ENCODE measurements at regions not wholly inside any gene's neighbourhood (a gene's known extent, or its start where the extent isn't known, plus 50 kb on each side); places are given as distances from the start of the nearest gene placed in this dataset.

DNA sequence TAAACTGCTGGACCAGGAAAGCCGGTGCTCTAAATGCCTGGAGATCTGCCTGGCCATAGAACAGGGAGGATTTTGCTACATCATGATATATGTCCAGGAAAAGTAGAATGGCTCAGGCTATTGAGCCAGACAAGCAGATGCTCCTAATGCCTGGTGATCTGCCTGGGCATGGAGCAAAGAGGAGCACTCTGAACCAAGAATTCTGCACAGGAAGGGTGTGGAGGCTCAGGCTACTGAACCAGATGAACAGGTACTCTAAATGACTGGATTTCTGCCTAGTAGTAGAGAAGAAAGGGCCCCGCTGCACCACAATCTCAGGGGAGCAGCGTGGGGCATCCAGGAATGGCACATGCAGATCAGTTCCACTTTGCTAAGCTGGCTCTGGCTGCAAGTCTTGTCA is 607.9 kb downstream of the ANKRD50 start:
- peaks cover 3% of the 10 kb centered on the region for H3K9me1 ChIP-seq (ENCODE audit: control insufficient read depth, extremely low read depth, insufficient read depth, low read length)
- dilution Hi-C loops (cut with MboI; ENCODE audit: extremely low pct_ligation_motif_present, low sequenced_read_pairs): no loop called here
- H3K79me2 ChIP-seq (ENCODE audit: control insufficient read depth, insufficient read depth, low read length): no peaks in the 10 kb centered on the region
- no peaks in the 10 kb centered on the region for H3K27me3 ChIP-seq (ENCODE audit: control insufficient read depth, extremely low read depth, insufficient read depth, low read length)
- peak; percentile 48 for FAIRE-seq
- no peak overlapping the region for H3K9ac ChIP-seq (ENCODE audit: control insufficient read depth, extremely low read depth, insufficient read depth, low read length)
- H3K27ac ChIP-seq (ENCODE audit: control insufficient read depth, insufficient read depth, low read length): peak overlapping the region; percentile 31
- no peaks in the 10 kb centered on the region for H3K36me3 ChIP-seq (ENCODE audit: control insufficient read depth in 2 of 2, extremely low read depth in 1 of 2, insufficient read depth in 2 of 2, low read length in 2 of 2)
- H2AFZ ChIP-seq (ENCODE audit: control insufficient read depth, low read length): peak overlapping the region; percentile 51
- TF ChIP-seq, protein P1, sequence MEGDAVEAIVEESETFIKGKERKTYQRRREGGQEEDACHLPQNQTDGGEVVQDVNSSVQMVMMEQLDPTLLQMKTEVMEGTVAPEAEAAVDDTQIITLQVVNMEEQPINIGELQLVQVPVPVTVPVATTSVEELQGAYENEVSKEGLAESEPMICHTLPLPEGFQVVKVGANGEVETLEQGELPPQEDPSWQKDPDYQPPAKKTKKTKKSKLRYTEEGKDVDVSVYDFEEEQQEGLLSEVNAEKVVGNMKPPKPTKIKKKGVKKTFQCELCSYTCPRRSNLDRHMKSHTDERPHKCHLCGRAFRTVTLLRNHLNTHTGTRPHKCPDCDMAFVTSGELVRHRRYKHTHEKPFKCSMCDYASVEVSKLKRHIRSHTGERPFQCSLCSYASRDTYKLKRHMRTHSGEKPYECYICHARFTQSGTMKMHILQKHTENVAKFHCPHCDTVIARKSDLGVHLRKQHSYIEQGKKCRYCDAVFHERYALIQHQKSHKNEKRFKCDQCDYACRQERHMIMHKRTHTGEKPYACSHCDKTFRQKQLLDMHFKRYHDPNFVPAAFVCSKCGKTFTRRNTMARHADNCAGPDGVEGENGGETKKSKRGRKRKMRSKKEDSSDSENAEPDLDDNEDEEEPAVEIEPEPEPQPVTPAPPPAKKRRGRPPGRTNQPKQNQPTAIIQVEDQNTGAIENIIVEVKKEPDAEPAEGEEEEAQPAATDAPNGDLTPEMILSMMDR (optimal IDR thresholded peaks at IDR 0.05 in 1 of 3, IDR thresholded peaks at IDR 0.05 in 1 of 3, conservative IDR thresholded peaks at IDR 0.05 in 1 of 3; ENCODE audit: extremely low read depth in 1 of 3, insufficient read depth in 2 of 3, low read length in 3 of 3): no peak
- TF ChIP-seq EZH2 (IDR thresholded peaks at IDR 0.05; ENCODE audit: low read length): no peak
- no peaks in the 10 kb centered on the region for H4K20me1 ChIP-seq (ENCODE audit: control insufficient read depth, extremely low read depth, insufficient read depth, low read length)
- peak; percentile 11 for DNase-seq (ENCODE audit: low read depth, low spot score)
- peak overlapping the region; percentile 61 for H3K4me2 ChIP-seq (ENCODE audit: control insufficient read depth, extremely low read depth, insufficient read depth, low read depth, low read length)
- H3K9me3 ChIP-seq (ENCODE audit: control insufficient read depth, low read depth, low read length): no peaks in the 10 kb centered on the region
- H3K4me1 ChIP-seq (ENCODE audit: control insufficient read depth, extremely low read depth, insufficient read depth, low read length): peaks cover 14% of the 10 kb centered on the region
- H3K4me3 ChIP-seq (ENCODE audit: control insufficient read depth in 2 of 3, extremely low read depth in 1 of 3, insufficient read depth in 2 of 3, low read depth in 1 of 3, low read length in 3 of 3): peak overlapping the region in 1 of 3 experiments; percentile 2

DNA sequence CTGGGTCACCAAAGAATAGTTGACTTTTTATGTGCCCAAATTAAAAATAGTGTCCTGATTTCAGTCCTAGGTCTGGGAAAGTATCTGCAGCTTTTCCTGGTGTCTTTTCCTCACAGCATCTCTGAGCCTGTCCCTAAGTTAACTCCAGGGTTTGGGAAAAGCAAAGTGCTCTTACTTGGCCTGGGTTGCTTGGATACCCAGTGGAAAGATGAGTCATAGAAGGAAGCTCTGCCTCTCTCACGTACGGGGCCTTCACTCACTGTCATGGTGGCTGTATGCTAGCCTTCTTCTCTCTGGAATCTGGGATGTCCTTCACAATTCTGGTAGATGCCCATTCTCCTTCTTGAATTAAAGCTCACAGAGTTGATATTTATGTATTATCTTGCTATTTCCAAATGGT is 607.3 kb downstream of the ANKRD50 start:
- dilution Hi-C loops (cut with MboI; ENCODE audit: extremely low pct_ligation_motif_present, low sequenced_read_pairs): no loop called here
- Histone ChIP-seq H2AFZ (ENCODE audit: control insufficient read depth, low read length) (peak overlapping the region; percentile 51), H3K9me3 (ENCODE audit: control insufficient read depth, low read depth, low read length) (no peaks in the 10 kb centered on the region), H3K4me2 (ENCODE audit: control insufficient read depth, extremely low read depth, insufficient read depth, low read depth, low read length) (peak overlapping the region; percentile 61), H3K9me1 (ENCODE audit: control insufficient read depth, extremely low read depth, insufficient read depth, low read length) (peaks cover 3% of the 10 kb centered on the region), H3K27ac (ENCODE audit: control insufficient read depth, insufficient read depth, low read length) (peak overlapping the region; percentile 31), H3K9ac (ENCODE audit: control insufficient read depth, extremely low read depth, insufficient read depth, low read length) (no peak overlapping the region), H3K36me3 (ENCODE audit: control insufficient read depth in 2 of 2, extremely low read depth in 1 of 2, insufficient read depth in 2 of 2, low read length in 2 of 2) (no peaks in the 10 kb centered on the region), H3K4me1 (ENCODE audit: control insufficient read depth, extremely low read depth, insufficient read depth, low read length) (peaks cover 14% of the 10 kb centered on the region), H3K4me3 (ENCODE audit: control insufficient read depth in 2 of 3, extremely low read depth in 1 of 3, insufficient read depth in 2 of 3, low read depth in 1 of 3, low read length in 3 of 3) (no peak overlapping the region), H3K79me2 (ENCODE audit: control insufficient read depth, insufficient read depth, low read length) (no peaks in the 10 kb centered on the region), H3K27me3 (ENCODE audit: control insufficient read depth, extremely low read depth, insufficient read depth, low read length) (no peaks in the 10 kb centered on the region), H4K20me1 (ENCODE audit: control insufficient read depth, extremely low read depth, insufficient read depth, low read length) (no peaks in the 10 kb centered on the region)
- FAIRE-seq (peak; percentile 83), DNase-seq (ENCODE audit: low read depth, low spot score) (no peak)
- TF ChIP-seq, protein P1 (optimal IDR thresholded peaks at IDR 0.05 in 1 of 3, IDR thresholded peaks at IDR 0.05 in 1 of 3, conservative IDR thresholded peaks at IDR 0.05 in 1 of 3; ENCODE audit: extremely low read depth in 1 of 3, insufficient read depth in 2 of 3, low read length in 3 of 3): no peak
- TF ChIP-seq EZH2 (IDR thresholded peaks at IDR 0.05; ENCODE audit: low read length): no peak
